Natural killer cell (primary cell): ENCODE measurements at regions not wholly inside any gene's neighbourhood (a gene's known extent, or its start where the extent isn't known, plus 50 kb on each side); places are given as distances from the start of the nearest gene placed in this dataset.

ENCODE experiments used
- ATAC-seq, 3 donors: fragments of 150-1000 bp in 2 of 3; fragments of 200-7000 bp in 1 of 3; cut with Tn5 transposase; 1 replicate in 1 of 3; 2 replicates in 2 of 3; pipeline ENCODE4 v1.10.0; 2021; ENCODE audit warnings: mild to moderate bottlenecking in 2 of 3, moderate library complexity in 2 of 3
- DNase-seq, 2 donors: peaks; one replicate each; pipeline versions ENCODE4 v3.0.0 to v3.0.0-alpha.2; 2013 to 2021; ENCODE audit warnings: mixed read lengths in 1 of 2
- H3K27ac ChIP-seq: one replicate; pipeline ENCODE4 v1.5.1; 2013; ENCODE audit warnings: mild to moderate bottlenecking, low read length
- H3K27me3 ChIP-seq: one replicate; pipeline ENCODE4 v1.6.1; 2013; ENCODE audit warnings: low read length; ENCODE audit not compliant: control insufficient read depth, insufficient read depth
- H3K36me3 ChIP-seq: one replicate; pipeline ENCODE4 v1.6.1; 2013; ENCODE audit warnings: low read length; ENCODE audit not compliant: control insufficient read depth, insufficient read depth
- H3K4me1 ChIP-seq: one replicate; pipeline ENCODE4 v1.6.1; 2013; ENCODE audit warnings: low read length; ENCODE audit not compliant: control insufficient read depth, insufficient read depth
- H3K4me3 ChIP-seq: one replicate; pipeline ENCODE4 v1.5.1; 2013; ENCODE audit warnings: low read length
- H3K9me3 ChIP-seq: one replicate; pipeline ENCODE4 v1.6.1; 2013; ENCODE audit warnings: low read length; ENCODE audit not compliant: control insufficient read depth, insufficient read depth
- H3K27ac Mint-ChIP-seq, 2 donors: one replicate each; pipeline ENCODE4 v1.8.0; 2022; ENCODE audit warnings: mild to moderate bottlenecking in 2 of 2, mixed read lengths in 2 of 2, moderate library complexity in 1 of 2
- H3K27me3 Mint-ChIP-seq, 2 donors: one replicate each; pipeline ENCODE4 v1.8.0; 2022; ENCODE audit warnings: low read depth in 2 of 2, mixed read lengths in 2 of 2
- H3K36me3 Mint-ChIP-seq: one replicate; pipeline ENCODE4 v1.8.0; 2022; ENCODE audit warnings: mixed read lengths
- H3K4me1 Mint-ChIP-seq, 2 donors: one replicate each; pipeline ENCODE4 v1.8.0; 2022; ENCODE audit warnings: mixed read lengths in 2 of 2
- H3K4me3 Mint-ChIP-seq: one replicate; pipeline ENCODE4 v1.8.0; 2022; ENCODE audit warnings: mild to moderate bottlenecking, moderate library complexity, mixed read lengths
- H3K9me3 Mint-ChIP-seq, 2 donors: one replicate each; pipeline ENCODE4 v1.8.0; 2022; ENCODE audit warnings: mixed read lengths in 2 of 2
- CTCF ChIP-seq: fragments of 200-600 bp; IDR thresholded peaks from one replicate; pipeline ENCODE4 v1.8.0; 2022; ENCODE audit warnings: antibody characterized with exemption
- WGBS: methylation state at CpG from one replicate; pipeline ENCODE4 v1.1.7; 2013; ENCODE audit warnings: missing lambda C conversion rate; ENCODE audit not compliant: insufficient coverage; 5-methylcytosine and 5-hydroxymethylcytosine counted together
- intact Hi-C: fragments of 100-400 bp; cut with micrococcal nuclease; formaldehyde crosslinking; loops from one replicate; pipeline ENCODE4 v1.14.2; 2022

DNA sequence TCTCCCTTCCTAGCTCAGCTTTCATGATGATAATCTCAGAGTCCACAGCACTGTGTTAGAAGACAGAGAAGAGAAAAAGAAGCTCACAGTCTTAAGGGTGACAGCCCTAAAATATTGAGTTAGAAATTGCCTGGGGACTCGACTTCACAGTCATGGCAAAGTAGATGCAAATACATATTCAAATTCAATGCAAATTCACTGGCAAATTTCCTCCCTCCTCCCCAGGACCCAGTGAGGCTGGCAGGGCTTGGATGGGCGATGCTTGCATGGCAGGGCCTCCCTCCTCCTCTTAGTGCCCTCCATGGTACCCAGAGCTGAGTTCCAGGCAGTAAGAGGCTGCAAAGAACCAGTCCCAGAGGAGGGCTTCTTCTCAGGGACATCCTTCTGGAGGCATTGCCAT, 115.6 kb upstream of the UQCRFS1 start:
- no peak for TF ChIP-seq CTCF
- ATAC-seq (no peak), DNase-seq (no peak)
- H3K27ac Mint-ChIP-seq, result no peak overlapping the region
- no peaks in the 10 kb centered on the region for H3K4me1 Mint-ChIP-seq
- H3K9me3 Mint-ChIP-seq, result no peaks in the 10 kb centered on the region
- Histone ChIP-seq H3K36me3 (no peaks in the 10 kb centered on the region), H3K4me3 (no peak overlapping the region), H3K9me3 (no peaks in the 10 kb centered on the region), H3K27me3 (no peaks in the 10 kb centered on the region), H3K27ac (no peak overlapping the region), H3K4me1 (no peaks in the 10 kb centered on the region)
- intact Hi-C loops, result no loop called here
- 56% methylated on average over 2 of the region's 2 CpGs for whole genome bisulfite sequencing
- H3K27me3 Mint-ChIP-seq, result peaks cover 11 to 35% of the 10 kb centered on the region in 2 donors
- no peak overlapping the region for H3K4me3 Mint-ChIP-seq
- no peaks in the 10 kb centered on the region for H3K36me3 Mint-ChIP-seq

DNA sequence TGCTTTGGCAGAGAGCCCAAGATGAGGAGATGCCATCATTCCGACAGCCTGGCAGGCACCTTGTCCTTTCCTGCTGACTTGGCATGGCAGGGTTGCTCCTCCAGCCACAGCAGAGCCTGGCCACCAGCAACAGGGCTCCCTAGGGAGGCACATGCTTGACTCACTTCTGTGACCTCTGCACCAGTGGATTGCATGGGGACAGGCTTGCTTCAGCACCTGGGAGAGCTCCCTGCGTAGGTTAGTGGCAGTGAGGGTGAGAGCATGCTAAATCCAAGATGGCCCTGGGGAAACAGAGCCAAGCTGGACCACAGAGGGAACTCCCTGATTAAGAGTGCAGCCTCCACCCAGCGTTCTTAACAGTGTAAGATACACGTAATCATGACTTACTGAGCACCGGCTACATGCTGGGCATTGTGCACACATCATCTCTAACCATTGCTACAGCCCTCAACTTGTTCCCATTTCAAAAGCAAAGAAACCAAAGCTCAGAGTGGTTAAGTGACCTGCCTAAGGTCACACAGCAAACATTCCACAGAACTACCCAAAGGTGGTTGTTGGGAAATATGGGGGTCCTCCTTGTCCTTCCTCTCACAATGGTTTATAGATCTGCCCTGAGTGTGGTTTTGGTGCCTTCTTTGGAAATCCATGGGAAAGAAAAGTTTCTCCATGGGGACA, 116.6 kb upstream of the UQCRFS1 start:
- intact Hi-C loops, result no loop called here
- Mint-ChIP-seq H3K27me3 (peaks cover 8 to 30% of the 10 kb centered on the region in 2 donors), H3K4me3 (no peak overlapping the region), H3K4me1 (no peaks in the 10 kb centered on the region), H3K27ac (no peak overlapping the region), H3K36me3 (no peaks in the 10 kb centered on the region), H3K9me3 (no peaks in the 10 kb centered on the region)
- H3K9me3 ChIP-seq, result no peaks in the 10 kb centered on the region
- H3K4me3 ChIP-seq, result no peak overlapping the region
- no peaks in the 10 kb centered on the region for H3K27me3 ChIP-seq
- no peaks in the 10 kb centered on the region for H3K4me1 ChIP-seq
- H3K27ac ChIP-seq, result no peak overlapping the region
- DNase-seq, result no peak
- no peak for TF ChIP-seq CTCF
- no peaks in the 10 kb centered on the region for H3K36me3 ChIP-seq
- 71% methylated on average over 5 of the region's 5 CpGs for WGBS
- no peak for ATAC-seq

DNA sequence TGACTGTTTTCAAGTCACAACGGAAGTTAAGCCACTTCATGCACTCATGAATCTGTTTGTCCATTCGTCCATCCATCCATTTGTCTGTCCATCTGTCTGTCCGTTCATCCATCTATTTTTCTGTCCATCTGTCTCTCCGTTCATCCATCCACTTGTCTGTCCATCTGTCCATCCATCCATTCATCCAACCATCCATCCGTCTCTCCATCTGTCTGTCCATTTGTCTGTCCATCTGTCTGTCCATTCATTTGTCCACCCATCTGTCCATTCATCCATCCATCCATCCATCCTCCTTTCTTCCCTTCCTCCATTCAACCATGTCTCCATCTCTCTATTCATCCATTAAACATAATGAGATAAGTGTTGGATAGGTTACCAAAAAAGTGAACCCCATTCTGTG, 123.5 kb upstream of the UQCRFS1 start:
- WGBS, result 78% methylated on average over 5 of the region's 5 CpGs
- Mint-ChIP-seq H3K4me1 (no peaks in the 10 kb centered on the region), H3K4me3 (no peak overlapping the region), H3K9me3 (peaks cover under 1 to 3% of the 10 kb centered on the region in 2 donors), H3K36me3 (no peaks in the 10 kb centered on the region), H3K27ac (no peak overlapping the region), H3K27me3 (peaks cover 0 to 3% of the 10 kb centered on the region in 2 donors)
- TF ChIP-seq CTCF, result no peak
- intact Hi-C loops, result no loop called here
- H3K27ac ChIP-seq, result no peak overlapping the region
- no peaks in the 10 kb centered on the region for H3K9me3 ChIP-seq
- ATAC-seq, result no peak
- DNase-seq, result no peak
- no peak overlapping the region for H3K4me3 ChIP-seq
- H3K36me3 ChIP-seq, result no peaks in the 10 kb centered on the region
- no peaks in the 10 kb centered on the region for H3K27me3 ChIP-seq
- H3K4me1 ChIP-seq, result no peaks in the 10 kb centered on the region

DNA sequence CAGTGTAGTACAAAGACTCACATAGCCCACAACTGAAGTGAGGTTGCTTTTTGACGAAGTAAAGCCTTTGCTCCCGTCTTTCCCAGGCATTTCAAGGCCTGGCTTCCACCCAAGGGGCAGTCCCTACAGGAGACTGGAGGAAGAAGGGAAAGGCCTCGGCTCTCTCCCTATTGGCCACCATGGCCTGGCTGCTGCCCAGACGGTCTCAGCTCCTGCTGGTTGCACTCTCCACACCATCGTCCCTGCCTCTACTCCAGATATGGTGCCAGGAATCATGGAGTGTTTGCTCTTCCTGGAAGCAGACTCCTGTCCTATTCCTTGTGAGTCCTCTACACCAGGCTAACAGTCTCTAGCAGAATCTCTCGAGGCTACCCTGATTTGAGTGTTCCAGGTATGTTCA, 124.1 kb upstream of the UQCRFS1 start:
- 67% methylated on average over 6 of the region's 6 CpGs for WGBS
- no peaks in the 10 kb centered on the region for H3K36me3 ChIP-seq
- no peak overlapping the region for H3K4me3 ChIP-seq
- Mint-ChIP-seq H3K4me3 (no peak overlapping the region), H3K36me3 (no peaks in the 10 kb centered on the region), H3K4me1 (no peaks in the 10 kb centered on the region), H3K9me3 (peaks cover 3% of the 10 kb centered on the region in 2 donors), H3K27ac (no peak overlapping the region), H3K27me3 (peaks cover 0 to 3% of the 10 kb centered on the region in 2 donors)
- no peaks in the 10 kb centered on the region for H3K9me3 ChIP-seq
- no peak for TF ChIP-seq CTCF
- intact Hi-C loops, result no loop called here
- H3K4me1 ChIP-seq, result no peaks in the 10 kb centered on the region
- DNase-seq (no peak), ATAC-seq (no peak)
- H3K27ac ChIP-seq, result no peak overlapping the region
- no peaks in the 10 kb centered on the region for H3K27me3 ChIP-seq
